22Rv1 (cell line): ENCODE measurements at regions not wholly inside any gene's neighbourhood (a gene's known extent, or its start where the extent isn't known, plus 50 kb on each side); places are given as distances from the start of the nearest gene placed in this dataset.

Source experiments
- H3K27ac ChIP-seq: fragments of 450-650 bp; 2 replicates; pipeline ENCODE4 v1.5.1; 2017
- ZFX ChIP-seq: fragments of 450-650 bp; IDR thresholded peaks from 2 replicates; pipeline ENCODE4 v1.6.1; 2017; ENCODE audit warnings: antibody characterized with exemption, borderline replicate concordance
- TF ChIP-seq, protein P1 (sequence below): fragments of 450-650 bp; IDR thresholded peaks from 2 replicates; pipeline ENCODE4 v1.5.1; 2017; ENCODE audit warnings: mild to moderate bottlenecking

DNA sequence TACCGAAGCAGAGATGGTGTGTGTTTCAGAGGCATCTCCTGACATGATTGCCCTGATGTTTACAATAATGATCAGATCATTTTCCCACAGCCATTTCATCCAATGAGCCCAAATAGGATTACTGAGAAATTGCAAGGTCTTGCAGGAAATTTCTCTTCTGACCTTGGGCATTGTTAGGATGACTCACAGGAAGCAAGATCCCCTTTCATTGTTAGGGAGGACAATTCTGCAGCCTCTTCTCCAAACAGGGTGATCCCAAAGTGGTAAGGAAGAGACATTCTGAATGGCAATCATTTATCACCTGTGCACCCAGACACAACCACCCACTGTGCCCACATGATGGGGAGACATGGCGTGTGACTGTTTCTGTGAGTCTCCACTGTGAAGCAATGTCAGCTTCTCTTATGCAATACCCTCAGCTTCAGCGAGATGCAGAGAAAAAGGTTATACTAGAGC, 306.7 kb upstream of the XYLT1 start:
- no peak overlapping the region for H3K27ac ChIP-seq
- no peak for TF ChIP-seq ZFX
- TF ChIP-seq, protein P1, sequence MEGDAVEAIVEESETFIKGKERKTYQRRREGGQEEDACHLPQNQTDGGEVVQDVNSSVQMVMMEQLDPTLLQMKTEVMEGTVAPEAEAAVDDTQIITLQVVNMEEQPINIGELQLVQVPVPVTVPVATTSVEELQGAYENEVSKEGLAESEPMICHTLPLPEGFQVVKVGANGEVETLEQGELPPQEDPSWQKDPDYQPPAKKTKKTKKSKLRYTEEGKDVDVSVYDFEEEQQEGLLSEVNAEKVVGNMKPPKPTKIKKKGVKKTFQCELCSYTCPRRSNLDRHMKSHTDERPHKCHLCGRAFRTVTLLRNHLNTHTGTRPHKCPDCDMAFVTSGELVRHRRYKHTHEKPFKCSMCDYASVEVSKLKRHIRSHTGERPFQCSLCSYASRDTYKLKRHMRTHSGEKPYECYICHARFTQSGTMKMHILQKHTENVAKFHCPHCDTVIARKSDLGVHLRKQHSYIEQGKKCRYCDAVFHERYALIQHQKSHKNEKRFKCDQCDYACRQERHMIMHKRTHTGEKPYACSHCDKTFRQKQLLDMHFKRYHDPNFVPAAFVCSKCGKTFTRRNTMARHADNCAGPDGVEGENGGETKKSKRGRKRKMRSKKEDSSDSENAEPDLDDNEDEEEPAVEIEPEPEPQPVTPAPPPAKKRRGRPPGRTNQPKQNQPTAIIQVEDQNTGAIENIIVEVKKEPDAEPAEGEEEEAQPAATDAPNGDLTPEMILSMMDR, result no peak

DNA sequence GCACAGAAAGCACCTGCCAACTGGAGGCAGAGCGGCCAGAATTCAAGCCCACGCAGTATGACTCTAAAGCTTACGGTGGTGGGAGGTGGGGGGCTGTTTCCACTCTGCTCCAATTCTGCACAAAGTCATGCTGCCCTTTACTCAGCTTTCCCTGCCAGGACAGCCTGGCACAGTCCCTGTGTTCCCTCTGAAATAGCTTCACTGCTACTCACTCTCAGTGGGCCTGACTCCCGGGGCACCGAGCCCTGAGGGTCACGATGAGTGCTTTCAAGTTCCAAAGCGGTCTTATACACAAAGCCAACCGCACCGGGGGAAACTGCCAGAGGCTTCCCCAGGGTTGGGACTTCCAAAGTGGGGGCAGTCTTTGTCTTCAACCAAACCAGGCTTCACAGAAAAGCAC, 306.1 kb upstream of the XYLT1 start:
- H3K27ac ChIP-seq, result no peak overlapping the region
- no peak for TF ChIP-seq ZFX
- TF ChIP-seq, protein P1, result no peak

DNA sequence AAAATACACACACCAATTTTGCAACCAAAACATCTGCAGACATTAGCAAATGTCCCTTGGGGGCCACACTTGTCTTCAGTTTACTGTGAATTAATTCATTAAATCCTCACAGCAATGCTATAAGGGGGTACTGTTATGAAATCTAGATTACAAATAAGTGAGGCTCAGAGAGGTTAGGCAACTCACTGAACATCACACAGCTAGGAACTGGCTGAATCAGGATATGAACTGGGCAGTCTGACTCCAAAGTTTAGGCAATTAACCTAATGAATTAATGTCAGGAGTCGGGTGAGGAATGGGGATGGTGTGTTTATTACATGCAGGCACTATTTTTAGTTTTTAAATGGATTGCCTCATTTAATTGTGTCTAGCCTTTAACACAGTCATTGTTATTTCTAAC, 305.7 kb upstream of the XYLT1 start:
- no peak overlapping the region for H3K27ac ChIP-seq
- no peak for TF ChIP-seq ZFX
- TF ChIP-seq, protein P1, result no peak

DNA sequence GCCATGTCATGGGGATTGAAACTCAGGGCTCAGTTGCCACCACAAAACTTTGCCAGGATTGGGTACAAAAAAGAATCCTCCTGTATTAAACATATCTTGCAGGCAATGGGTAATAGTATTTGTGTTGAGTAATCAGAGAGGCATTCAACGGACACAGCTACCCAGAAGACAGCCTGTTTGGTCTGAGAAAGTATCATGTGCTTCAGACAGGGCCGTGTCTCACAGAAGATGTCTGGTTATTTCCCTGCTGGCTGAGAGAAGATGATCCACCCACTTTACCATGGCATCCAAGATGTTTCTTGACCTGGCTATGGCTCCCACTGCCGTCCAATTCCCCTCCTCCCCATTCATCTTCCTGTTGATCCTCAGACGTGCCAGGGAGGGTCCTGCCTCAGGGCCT, 304.3 kb upstream of the XYLT1 start:
- TF ChIP-seq, protein P1, result no peak
- no peak for TF ChIP-seq ZFX
- H3K27ac ChIP-seq, result no peak overlapping the region

DNA sequence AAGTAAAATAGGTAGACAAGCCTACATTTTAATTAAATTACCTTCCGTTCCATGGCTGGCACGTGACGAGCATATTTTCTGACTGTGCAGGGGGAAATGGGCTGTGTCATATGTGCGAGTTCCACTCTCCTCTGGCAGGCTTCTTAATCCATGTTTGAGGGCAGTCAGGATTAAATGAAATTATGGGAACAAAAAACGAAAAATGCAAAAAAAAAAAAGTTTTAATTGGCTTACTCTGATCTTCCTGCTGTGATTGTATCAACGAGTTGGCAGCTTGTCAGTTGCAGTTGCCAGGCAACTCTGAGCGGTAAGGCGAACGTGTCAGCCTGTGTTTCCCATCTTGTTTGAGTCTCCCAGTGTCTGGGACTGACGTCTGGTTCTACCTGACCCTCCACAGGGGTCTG, 302.9 kb upstream of the XYLT1 start:
- TF ChIP-seq ZFX, result no peak
- TF ChIP-seq, protein P1, result no peak
- no peak overlapping the region for H3K27ac ChIP-seq

DNA sequence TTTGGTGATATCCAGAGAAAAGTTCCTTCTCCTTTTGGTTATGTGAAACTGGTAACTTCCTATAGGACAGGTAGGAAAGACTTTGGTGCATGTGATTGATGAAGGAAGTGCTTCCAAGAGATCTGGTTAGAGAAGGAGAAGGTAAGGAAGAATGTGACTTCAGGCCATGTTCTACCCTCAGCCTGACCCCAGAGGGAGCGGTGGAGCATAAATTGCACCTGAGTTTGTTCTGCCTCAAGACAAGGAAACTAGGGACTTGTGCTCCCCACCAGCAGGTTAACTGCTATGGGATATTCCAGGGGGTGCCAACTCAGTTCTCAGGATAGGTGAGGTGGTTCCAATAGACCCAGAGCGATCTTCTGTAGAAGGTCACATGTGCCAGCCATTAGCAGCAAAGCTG, 299.3 kb upstream of the XYLT1 start:
- TF ChIP-seq ZFX, result no peak
- TF ChIP-seq, protein P1, result no peak
- no peak overlapping the region for H3K27ac ChIP-seq

DNA sequence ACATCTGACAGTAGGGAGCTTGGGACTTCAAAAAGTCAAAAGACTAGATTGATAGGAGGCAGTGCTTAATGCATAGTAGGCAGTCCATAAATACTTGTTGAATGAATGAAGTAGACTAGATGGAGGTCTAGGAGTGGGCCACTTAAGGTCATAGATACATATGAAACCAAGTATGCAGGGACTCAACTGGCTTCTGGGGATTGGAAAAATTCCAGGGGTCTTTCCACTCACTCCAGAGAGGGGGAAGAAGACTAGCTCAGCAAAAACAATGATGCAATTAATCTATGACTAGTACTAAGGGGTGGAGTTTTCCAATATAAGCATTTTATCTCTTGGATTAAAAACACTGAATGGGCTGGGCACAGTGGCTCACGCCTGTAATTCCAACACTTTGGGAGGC, 298.3 kb upstream of the XYLT1 start:
- no peak for TF ChIP-seq ZFX
- TF ChIP-seq, protein P1, result no peak
- H3K27ac ChIP-seq, result no peak overlapping the region
